Neural progenitor cell (in vitro differentiated cells): ENCODE measurements at regions not wholly inside any gene's neighbourhood (a gene's known extent, or its start where the extent isn't known, plus 50 kb on each side); places are given as distances from the start of the nearest gene placed in this dataset.
A peak's percentile ranks its signal among the peaks of the same experiment; 100 is the strongest.

Source experiments
- DNase-seq: peaks from one replicate; pipeline ENCODE4 v3.0.0-alpha.2; 2016; ENCODE audit warnings: low spot score
- H2AFZ ChIP-seq: fragments of 200-600 bp; sonication (generic); replicated peaks from 2 replicates; pipeline ENCODE4 v1.6.1; 2016; ENCODE audit warnings: antibody characterized with exemption
- H3F3A ChIP-seq: fragments of 200-600 bp; sonication (generic); 2 replicates; pipeline ENCODE4 v1.6.1; 2016; ENCODE audit warnings: antibody characterized with exemption, low read depth
- H3K27ac ChIP-seq: fragments of 200-600 bp; sonication (generic); 2 replicates; pipeline ENCODE4 v1.5.1; 2016; ENCODE audit warnings: mild to moderate bottlenecking
- H3K27me3 ChIP-seq: fragments of 200-600 bp; sonication (generic); 2 replicates; pipeline ENCODE4 v1.6.1; 2016; ENCODE audit warnings: mild to moderate bottlenecking, moderate library complexity
- H3K36me3 ChIP-seq: fragments of 200-600 bp; sonication (generic); 2 replicates; pipeline ENCODE4 v1.5.1; 2016
- H3K4me1 ChIP-seq: fragments of 200-600 bp; sonication (generic); 2 replicates; pipeline ENCODE4 v1.6.1; 2016; ENCODE audit warnings: mixed run types
- H3K4me2 ChIP-seq: fragments of 200-600 bp; sonication (generic); 2 replicates; pipeline ENCODE4 v1.6.1; 2016
- H3K4me3 ChIP-seq: fragments of 200-600 bp; sonication (generic); 2 replicates; pipeline ENCODE4 v1.5.1; 2016
- H3K79me2 ChIP-seq: fragments of 200-600 bp; sonication (generic); 2 replicates; pipeline ENCODE4 v1.6.1; 2016; ENCODE audit warnings: low read depth
- H3K9ac ChIP-seq: fragments of 200-600 bp; sonication (generic); 2 replicates; pipeline ENCODE4 v1.6.1; 2016
- H3K9me3 ChIP-seq: fragments of 200-600 bp; sonication (generic); 2 replicates; pipeline ENCODE4 v1.5.1; 2016; ENCODE audit warnings: low read depth
- H4K20me1 ChIP-seq: fragments of 200-600 bp; sonication (generic); 2 replicates; pipeline ENCODE4 v1.6.1; 2016; ENCODE audit warnings: low read depth
- H3K27ac Mint-ChIP-seq: 3 replicates; pipeline ENCODE4 v1.8.0; 2021; ENCODE audit warnings: mixed read lengths
- H3K27me3 Mint-ChIP-seq: 2 replicates; pipeline ENCODE4 v1.8.0; 2022; ENCODE audit warnings: low read depth, mild to moderate bottlenecking, inconsistent platforms, moderate library complexity, mixed read lengths; ENCODE audit not compliant: insufficient read depth
- H3K36me3 Mint-ChIP-seq: 3 replicates; pipeline ENCODE4 v1.8.0; 2021; ENCODE audit warnings: mixed read lengths
- H3K4me1 Mint-ChIP-seq: 3 replicates; pipeline ENCODE4 v1.8.0; 2021; ENCODE audit warnings: mixed read lengths
- H3K4me3 Mint-ChIP-seq: 3 replicates; pipeline ENCODE4 v1.8.0; 2021; ENCODE audit warnings: mild to moderate bottlenecking, moderate library complexity, mixed read lengths
- H3K9me3 Mint-ChIP-seq: 3 replicates; pipeline ENCODE4 v1.8.0; 2020; ENCODE audit warnings: mixed read lengths
- CTCF ChIP-seq: fragments of 200-600 bp; sonication (generic); IDR thresholded peaks from 2 replicates; pipeline ENCODE4 v1.5.1; 2017; ENCODE audit warnings: antibody characterized with exemption, mild to moderate bottlenecking
- EZH2 ChIP-seq: fragments of 200-600 bp; sonication (generic); IDR thresholded peaks from 2 replicates; pipeline ENCODE4 v1.6.1; 2017; ENCODE audit warnings: antibody characterized with exemption, mild to moderate bottlenecking, moderate library complexity
- EZH2phosphoT487 ChIP-seq: fragments of 200-600 bp; sonication (generic); IDR thresholded peaks from 2 replicates; pipeline ENCODE4 v1.6.1; 2017; ENCODE audit warnings: antibody characterized with exemption

- no peak for DNase-seq
- Mint-ChIP-seq H3K4me1 (peaks cover 23% of the 10 kb centered on the region), H3K27ac (peak overlapping the region; percentile 44), H3K27me3 (peaks cover 3% of the 10 kb centered on the region), H3K4me3 (no peak overlapping the region), H3K36me3 (no peaks in the 10 kb centered on the region), H3K9me3 (peaks cover 3% of the 10 kb centered on the region)
- H3K9ac ChIP-seq, result no peak overlapping the region
- peaks cover 3% of the 10 kb centered on the region for H3K4me1 ChIP-seq
- H4K20me1 ChIP-seq, result no peaks in the 10 kb centered on the region
- no peaks in the 10 kb centered on the region for H3F3A ChIP-seq
- no peak overlapping the region for H2AFZ ChIP-seq
- no peak for TF ChIP-seq EZH2phosphoT487
- TF ChIP-seq EZH2, result no peak
- TF ChIP-seq CTCF, result no peak
- H3K79me2 ChIP-seq, result no peaks in the 10 kb centered on the region
- no peak overlapping the region for H3K4me2 ChIP-seq
- H3K36me3 ChIP-seq, result no peaks in the 10 kb centered on the region
- H3K27me3 ChIP-seq, result no peaks in the 10 kb centered on the region
- H3K27ac ChIP-seq, result no peak overlapping the region
- no peak overlapping the region for H3K4me3 ChIP-seq
- no peaks in the 10 kb centered on the region for H3K9me3 ChIP-seq
Observed at GRCh38 chr3:137463131-137463530, 301.0 kb upstream of the SOX14 start.

- H3F3A ChIP-seq, result no peaks in the 10 kb centered on the region
- H4K20me1 ChIP-seq, result no peaks in the 10 kb centered on the region
- no peaks in the 10 kb centered on the region for H3K36me3 ChIP-seq
- Mint-ChIP-seq H3K9me3 (peaks cover 3% of the 10 kb centered on the region), H3K27ac (peak overlapping the region; percentile 35), H3K27me3 (peaks cover 3% of the 10 kb centered on the region), H3K36me3 (no peaks in the 10 kb centered on the region), H3K4me3 (no peak overlapping the region), H3K4me1 (peaks cover 29% of the 10 kb centered on the region)
- DNase-seq, result no peak
- no peak overlapping the region for H2AFZ ChIP-seq
- TF ChIP-seq EZH2phosphoT487 (no peak), CTCF (no peak), EZH2 (no peak)
- H3K27me3 ChIP-seq, result no peaks in the 10 kb centered on the region
- no peaks in the 10 kb centered on the region for H3K9me3 ChIP-seq
- H3K9ac ChIP-seq, result no peak overlapping the region
- H3K27ac ChIP-seq, result no peak overlapping the region
- no peak overlapping the region for H3K4me3 ChIP-seq
- H3K4me2 ChIP-seq, result no peak overlapping the region
- peaks cover 3% of the 10 kb centered on the region for H3K4me1 ChIP-seq
- no peaks in the 10 kb centered on the region for H3K79me2 ChIP-seq
Observed at GRCh38 chr3:137464341-137464740, 299.8 kb upstream of the SOX14 start.

- no peak for TF ChIP-seq EZH2phosphoT487
- TF ChIP-seq EZH2, result no peak
- Histone ChIP-seq H3K9ac (no peak overlapping the region), H3K27me3 (no peaks in the 10 kb centered on the region), H3K36me3 (no peaks in the 10 kb centered on the region), H3F3A (no peaks in the 10 kb centered on the region), H3K4me1 (peaks cover 3% of the 10 kb centered on the region), H3K4me3 (no peak overlapping the region), H3K4me2 (no peak overlapping the region), H3K27ac (no peak overlapping the region), H3K79me2 (no peaks in the 10 kb centered on the region), H3K9me3 (no peaks in the 10 kb centered on the region), H4K20me1 (no peaks in the 10 kb centered on the region), H2AFZ (peak overlapping the region; percentile 9)
- no peaks in the 10 kb centered on the region for H3K36me3 Mint-ChIP-seq
- H3K27me3 Mint-ChIP-seq, result no peaks in the 10 kb centered on the region
- peaks cover 40% of the 10 kb centered on the region for H3K4me1 Mint-ChIP-seq
- no peaks in the 10 kb centered on the region for H3K9me3 Mint-ChIP-seq
- no peak overlapping the region for H3K4me3 Mint-ChIP-seq
- DNase-seq, result no peak
- H3K27ac Mint-ChIP-seq, result no peak overlapping the region
Observed at GRCh38 chr3:137468446-137468845, 295.7 kb upstream of the SOX14 start.

- Histone ChIP-seq H3K9me3 (no peaks in the 10 kb centered on the region), H3K4me1 (peaks cover 3% of the 10 kb centered on the region), H3K27ac (no peak overlapping the region), H3K36me3 (no peaks in the 10 kb centered on the region), H3K4me2 (no peak overlapping the region), H3K9ac (no peak overlapping the region), H4K20me1 (no peaks in the 10 kb centered on the region), H2AFZ (no peak overlapping the region), H3F3A (no peaks in the 10 kb centered on the region), H3K27me3 (no peaks in the 10 kb centered on the region), H3K4me3 (no peak overlapping the region), H3K79me2 (no peaks in the 10 kb centered on the region)
- H3K27ac Mint-ChIP-seq, result no peak overlapping the region
- no peak for DNase-seq
- no peak overlapping the region for H3K4me3 Mint-ChIP-seq
- H3K36me3 Mint-ChIP-seq, result no peaks in the 10 kb centered on the region
- H3K27me3 Mint-ChIP-seq, result no peaks in the 10 kb centered on the region
- no peaks in the 10 kb centered on the region for H3K9me3 Mint-ChIP-seq
- TF ChIP-seq EZH2phosphoT487 (no peak), EZH2 (no peak), CTCF (no peak)
- H3K4me1 Mint-ChIP-seq, result peaks cover 40% of the 10 kb centered on the region
Observed at GRCh38 chr3:137469263-137469662, 294.9 kb upstream of the SOX14 start.
